ENCODE measurements at regions not wholly inside any gene's neighbourhood (a gene's known extent, or its start where the extent isn't known, plus 50 kb on each side); places are given as distances from the start of the nearest gene placed in this dataset.

GRCh38 chr13:95455782-95456181 lies 96.7 kb upstream of the CLDN10 start:
- H3K27me3 ChIP-seq (ENCODE audit: control insufficient read depth, insufficient read depth, low read length): no peaks in the 10 kb centered on the region

GRCh38 chr13:95456815-95457214 lies 95.7 kb upstream of the CLDN10 start:
- no peaks in the 10 kb centered on the region for H3K4me1 ChIP-seq (ENCODE audit: control insufficient read depth, extremely low read depth, insufficient read depth, low read length)
- H3K27ac ChIP-seq (ENCODE audit: insufficient read depth, low read length): no peak overlapping the region
- no peaks in the 10 kb centered on the region for H3K27me3 ChIP-seq (ENCODE audit: control insufficient read depth, insufficient read depth, low read length)
- TF ChIP-seq CTCF (conservative IDR thresholded peaks at IDR 0.05 in 1 of 2, IDR thresholded peaks at IDR 0.05 in 1 of 2; ENCODE audit: low read depth in 1 of 2, low read length in 2 of 2) (no peak), EZH2 (IDR thresholded peaks at IDR 0.05; ENCODE audit: low read length, missing control alignments) (no peak)
- no peaks in the 10 kb centered on the region for H4K20me1 ChIP-seq (ENCODE audit: control insufficient read depth, extremely low read depth, insufficient read depth, low read length)
- H3K4me3 ChIP-seq (replicated peaks in 1 of 4; ENCODE audit: control extremely low read depth in 1 of 4, insufficient read depth in 1 of 4, low read depth in 3 of 4, low read length in 4 of 4): no peak overlapping the region
- H3K9ac ChIP-seq (ENCODE audit: insufficient read depth, low read length): no peak overlapping the region
- no peaks in the 10 kb centered on the region for H3K79me2 ChIP-seq (ENCODE audit: control insufficient read depth, insufficient read depth, low read length)
- H3K36me3 ChIP-seq (ENCODE audit: control insufficient read depth, insufficient read depth, low read length): no peaks in the 10 kb centered on the region
- H2AFZ ChIP-seq (ENCODE audit: low read length): no peak overlapping the region
- H3K4me2 ChIP-seq (ENCODE audit: extremely low read depth, insufficient read depth, low read length): no peak overlapping the region
- DNase-seq (ENCODE audit: low read depth in 2 of 2): no peak
- H3K9me3 ChIP-seq (ENCODE audit: control insufficient read depth, insufficient read depth, low read depth, low read length): no peaks in the 10 kb centered on the region

More at GRCh38 chr13:95455782-95456181, 96.7 kb upstream of the CLDN10 start:
- Histone ChIP-seq H2AFZ (ENCODE audit: low read length) (no peak overlapping the region), H3K4me2 (ENCODE audit: extremely low read depth, insufficient read depth, low read length) (no peak overlapping the region), H3K4me3 (replicated peaks in 1 of 4; ENCODE audit: control extremely low read depth in 1 of 4, insufficient read depth in 1 of 4, low read depth in 3 of 4, low read length in 4 of 4) (no peak overlapping the region), H3K27ac (ENCODE audit: insufficient read depth, low read length) (no peak overlapping the region), H3K36me3 (ENCODE audit: control insufficient read depth, insufficient read depth, low read length) (no peaks in the 10 kb centered on the region), H3K9ac (ENCODE audit: insufficient read depth, low read length) (no peak overlapping the region), H3K9me3 (ENCODE audit: control insufficient read depth, insufficient read depth, low read depth, low read length) (no peaks in the 10 kb centered on the region), H3K79me2 (ENCODE audit: control insufficient read depth, insufficient read depth, low read length) (no peaks in the 10 kb centered on the region), H3K4me1 (ENCODE audit: control insufficient read depth, extremely low read depth, insufficient read depth, low read length) (no peaks in the 10 kb centered on the region), H4K20me1 (ENCODE audit: control insufficient read depth, extremely low read depth, insufficient read depth, low read length) (no peaks in the 10 kb centered on the region)
- DNase-seq (ENCODE audit: low read depth in 2 of 2): no peak
- TF ChIP-seq EZH2 (IDR thresholded peaks at IDR 0.05; ENCODE audit: low read length, missing control alignments) (no peak), CTCF (conservative IDR thresholded peaks at IDR 0.05 in 1 of 2, IDR thresholded peaks at IDR 0.05 in 1 of 2; ENCODE audit: low read depth in 1 of 2, low read length in 2 of 2) (no peak)

- no peak for DNase-seq (ENCODE audit: low read depth in 2 of 2)
- no peaks in the 10 kb centered on the region for H3K9me3 ChIP-seq (ENCODE audit: control insufficient read depth, insufficient read depth, low read depth, low read length)
- TF ChIP-seq EZH2 (IDR thresholded peaks at IDR 0.05; ENCODE audit: low read length, missing control alignments) (no peak), CTCF (conservative IDR thresholded peaks at IDR 0.05 in 1 of 2, IDR thresholded peaks at IDR 0.05 in 1 of 2; ENCODE audit: low read depth in 1 of 2, low read length in 2 of 2) (no peak)
These were observed 95.2 kb upstream of the CLDN10 start for GRCh38 chr13:95457294-95457693.

More at GRCh38 chr13:95457294-95457693, 95.2 kb upstream of the CLDN10 start:
- Histone ChIP-seq H3K79me2 (ENCODE audit: control insufficient read depth, insufficient read depth, low read length) (no peaks in the 10 kb centered on the region), H3K4me2 (ENCODE audit: extremely low read depth, insufficient read depth, low read length) (no peak overlapping the region), H2AFZ (ENCODE audit: low read length) (no peak overlapping the region), H3K27ac (ENCODE audit: insufficient read depth, low read length) (no peak overlapping the region), H3K4me1 (ENCODE audit: control insufficient read depth, extremely low read depth, insufficient read depth, low read length) (no peaks in the 10 kb centered on the region), H3K36me3 (ENCODE audit: control insufficient read depth, insufficient read depth, low read length) (no peaks in the 10 kb centered on the region), H4K20me1 (ENCODE audit: control insufficient read depth, extremely low read depth, insufficient read depth, low read length) (no peaks in the 10 kb centered on the region), H3K4me3 (replicated peaks in 1 of 4; ENCODE audit: control extremely low read depth in 1 of 4, insufficient read depth in 1 of 4, low read depth in 3 of 4, low read length in 4 of 4) (no peak overlapping the region), H3K9ac (ENCODE audit: insufficient read depth, low read length) (no peak overlapping the region), H3K27me3 (ENCODE audit: control insufficient read depth, insufficient read depth, low read length) (no peaks in the 10 kb centered on the region)
